NOMO-1 (cell line): ENCODE measurements at regions not wholly inside any gene's neighbourhood (a gene's known extent, or its start where the extent isn't known, plus 50 kb on each side); places are given as distances from the start of the nearest gene placed in this dataset.

Source experiments
- DNase-seq, 2 experiments: peaks; one replicate each; lab custom pipeline; 2025; ENCODE audit not compliant: unreplicated experiment in 2 of 2; lab: John Stamatoyannopoulos, UW

GRCh38 chr15:98257290-98257689 lies 296.8 kb downstream of the ARRDC4 start:
- no peak for DNase-seq

GRCh38 chr15:98263787-98264186 lies 303.3 kb downstream of the ARRDC4 start:
- DNase-seq, result no peak

GRCh38 chr15:98266295-98266694 lies 305.8 kb downstream of the ARRDC4 start:
- DNase-seq, result no peak

GRCh38 chr15:98268163-98268562 lies 307.7 kb downstream of the ARRDC4 start:
- DNase-seq, result no peak

GRCh38 chr15:98272625-98273024 lies 312.1 kb downstream of the ARRDC4 start:
- no peak for DNase-seq

DNA sequence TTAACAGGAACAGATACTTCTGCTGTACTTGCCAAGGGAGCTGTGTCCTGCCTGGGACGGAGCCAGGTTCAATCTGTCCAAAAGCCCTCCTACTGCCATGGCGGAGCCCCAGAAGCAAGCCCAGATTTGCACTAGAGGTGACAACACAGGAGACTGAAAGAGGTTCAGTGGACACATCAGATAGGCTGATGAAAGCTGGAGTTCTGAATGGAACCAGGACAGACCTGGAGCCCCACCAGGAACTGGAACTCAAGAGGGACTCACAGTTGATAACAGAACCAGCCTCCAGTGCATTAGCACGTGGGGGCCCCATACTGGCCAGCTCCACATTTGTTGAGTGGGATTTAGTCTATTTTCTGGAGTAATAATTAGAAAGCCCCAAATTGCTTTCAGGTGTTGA lies 315.5 kb downstream of the ARRDC4 start:
- no peak for DNase-seq

GRCh38 chr15:98277602-98278001 lies 317.1 kb downstream of the ARRDC4 start:
- DNase-seq, result no peak

- no peak for DNase-seq
Observed at GRCh38 chr15:98280284-98280975, 319.9 kb downstream of the ARRDC4 start.

DNA sequence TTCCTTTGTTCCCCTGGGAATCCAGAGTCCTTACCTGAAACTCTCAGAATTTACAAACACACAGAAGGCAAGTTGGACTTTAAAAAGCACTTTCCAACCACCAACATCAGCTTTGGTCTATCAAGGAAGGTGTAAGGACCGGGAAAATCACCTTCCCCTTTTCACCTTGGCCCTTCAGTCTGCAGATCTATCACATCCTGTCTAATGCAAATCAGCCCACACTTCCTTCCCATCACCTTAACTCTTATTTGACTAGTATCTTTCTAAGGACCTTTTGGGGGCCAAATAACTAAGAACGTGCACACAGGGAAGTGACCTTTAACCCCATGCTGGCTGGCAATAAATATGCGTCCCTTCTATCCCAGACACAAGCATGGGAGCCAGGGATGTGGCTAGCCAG lies 320.6 kb downstream of the ARRDC4 start:
- DNase-seq, result no peak

DNA sequence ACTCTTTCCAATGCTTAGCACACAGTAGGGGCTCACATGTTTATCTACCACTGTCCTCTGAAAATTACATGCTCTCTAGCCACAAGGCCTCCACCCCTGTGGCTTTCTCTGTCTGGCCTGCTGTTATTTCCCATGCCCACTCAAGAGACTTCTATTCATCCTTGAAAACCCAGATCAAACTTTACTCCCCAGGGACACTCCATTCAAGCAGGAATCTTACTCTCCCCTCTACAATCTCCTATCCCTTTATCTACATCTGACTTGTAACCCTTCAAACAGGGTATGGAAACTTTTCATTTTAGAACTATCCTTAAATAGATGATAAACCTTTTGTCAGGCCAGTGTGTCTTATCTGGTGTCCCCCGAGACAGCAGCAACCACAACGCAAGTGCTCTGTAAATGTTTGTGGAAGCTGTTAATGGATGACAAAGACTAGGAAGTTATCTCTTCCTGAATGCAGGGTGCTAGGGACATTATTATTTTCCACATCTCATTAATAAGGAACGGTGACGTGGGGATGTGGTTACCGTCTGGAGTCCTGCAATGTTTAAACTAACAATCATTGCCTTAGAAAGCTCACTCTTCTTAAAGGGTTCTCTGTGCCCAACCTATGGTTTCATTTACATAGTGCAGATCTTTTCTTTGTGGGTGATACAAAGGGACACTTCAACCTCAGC lies 322.3 kb downstream of the ARRDC4 start:
- no peak for DNase-seq

DNA sequence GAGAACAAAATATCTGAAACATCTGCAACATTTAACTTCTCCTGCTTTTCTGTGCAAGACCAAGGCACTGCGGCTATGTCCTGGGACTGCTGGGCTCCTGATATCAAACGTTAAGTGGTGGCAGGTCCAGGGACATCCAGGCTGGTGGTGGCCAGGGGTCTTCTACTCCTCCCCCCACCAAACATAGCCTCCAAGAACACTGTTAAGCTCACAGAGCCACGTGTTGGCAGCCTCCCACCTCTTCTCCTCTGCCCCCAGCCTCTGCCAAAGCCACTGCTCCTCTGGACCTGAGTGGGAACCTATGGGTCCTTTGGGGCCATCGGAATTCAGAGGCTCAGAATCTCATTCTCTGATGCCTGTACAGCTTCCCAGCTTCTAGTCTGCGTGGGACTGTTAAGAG lies 325.7 kb downstream of the ARRDC4 start:
- no peak for DNase-seq

- DNase-seq, result no peak
Observed at GRCh38 chr15:98286831-98287230, 326.3 kb downstream of the ARRDC4 start.

GRCh38 chr15:98288091-98288590 lies 327.6 kb downstream of the ARRDC4 start:
- no peak for DNase-seq

- DNase-seq, result no peak
Observed at GRCh38 chr15:98289747-98290146, 329.2 kb downstream of the ARRDC4 start.

GRCh38 chr15:98292442-98293240 lies 332.1 kb downstream of the ARRDC4 start:
- DNase-seq, result peak in 1 of 2 experiments; percentile 4

- DNase-seq, result no peak
Observed at GRCh38 chr15:98294126-98294525, 333.6 kb downstream of the ARRDC4 start.

DNA sequence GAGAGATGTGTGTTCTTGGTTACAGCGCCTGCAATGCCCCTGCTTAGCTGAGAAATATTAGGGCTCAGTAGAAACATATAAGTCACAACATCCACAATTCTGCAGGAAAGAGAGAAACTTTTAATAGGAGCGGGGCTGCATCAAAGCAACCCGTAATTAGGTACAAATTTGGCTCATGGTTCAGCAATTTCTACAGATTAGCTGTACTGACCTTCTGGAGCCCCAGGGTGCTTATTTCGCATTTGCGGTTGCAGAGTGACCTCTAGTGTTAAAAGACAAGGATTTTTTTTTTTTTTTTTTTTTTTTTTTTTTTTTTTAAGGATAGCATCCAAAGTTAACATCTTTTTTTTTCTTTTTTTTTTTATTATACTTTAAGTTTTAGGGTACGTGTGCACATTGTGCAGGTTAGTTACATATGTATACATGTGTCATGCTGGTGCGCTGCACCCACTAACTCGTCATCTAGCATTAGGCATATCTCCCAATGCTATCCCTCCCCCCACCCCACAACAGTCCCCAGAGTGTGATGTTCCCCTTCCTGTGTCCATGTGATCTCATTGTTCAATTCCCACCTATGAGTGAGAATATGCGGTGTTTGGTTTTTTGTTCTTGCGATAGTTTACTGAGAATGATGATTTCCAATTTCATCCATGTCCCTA lies 334.7 kb downstream of the ARRDC4 start:
- DNase-seq, result peak; percentile 20 to 22

- no peak for DNase-seq
Observed at GRCh38 chr15:98296653-98297052, 336.1 kb downstream of the ARRDC4 start.

GRCh38 chr15:98304371-98304770 lies 343.9 kb downstream of the ARRDC4 start:
- no peak for DNase-seq

DNA sequence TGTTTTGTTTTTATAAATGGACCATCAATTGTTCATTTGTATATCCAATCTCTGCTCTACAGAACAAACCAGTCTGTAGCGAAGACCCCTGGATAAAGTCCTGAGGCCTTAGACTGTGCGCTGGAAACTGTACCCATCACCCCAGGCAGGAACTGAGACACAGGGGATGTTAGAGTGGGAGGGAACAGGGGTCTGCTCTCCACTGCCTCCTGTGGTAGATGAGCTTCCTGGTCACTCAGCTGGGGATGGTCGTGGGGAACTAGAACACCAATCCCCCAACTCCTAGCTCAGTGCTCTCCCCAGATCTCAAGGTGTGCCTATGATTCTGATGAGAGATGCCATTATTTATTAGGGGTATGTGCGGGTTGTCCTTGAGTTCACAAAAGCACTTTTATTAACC lies 340.2 kb upstream of the IGF1R start:
- DNase-seq, result no peak
